Anterior cingulate cortex (tissue), 58 donors: ENCODE measurements at regions not wholly inside any gene's neighbourhood (a gene's known extent, or its start where the extent isn't known, plus 50 kb on each side); places are given as distances from the start of the nearest gene placed in this dataset.

Experiments used
- DNase-seq, 58 donors: peaks; one replicate each; lab custom pipeline; 2025; lab: John Stamatoyannopoulos, UW

- no peak for DNase-seq
These were observed 98.0 kb downstream of the CRPPA start for GRCh38 chr7:16323313-16323712.

DNA sequence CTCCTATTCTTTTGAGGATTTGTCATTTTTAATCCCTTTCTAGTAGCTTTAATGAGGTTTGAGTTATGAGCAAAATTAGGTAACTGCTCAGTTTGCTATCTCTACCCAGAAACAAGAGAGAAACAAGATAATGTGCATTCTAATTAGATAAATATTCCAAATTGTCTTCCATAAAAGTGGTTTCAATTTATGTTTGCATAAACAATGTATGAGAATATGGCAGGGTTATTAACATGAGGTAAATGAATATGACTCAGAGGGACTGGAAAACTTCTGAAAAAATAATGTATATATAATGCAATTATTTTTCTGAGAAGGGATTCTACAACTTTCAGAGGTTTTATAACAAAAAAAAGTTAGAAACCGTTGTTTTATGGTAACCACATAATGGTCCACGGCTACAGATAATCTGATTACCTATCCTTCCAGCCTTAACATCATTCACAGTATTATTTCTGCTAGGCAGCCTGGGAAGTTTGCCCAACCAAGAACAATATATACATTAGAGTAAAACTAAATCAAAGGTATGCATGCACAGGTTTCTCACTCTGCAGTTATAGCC lies 101.2 kb downstream of the CRPPA start:
- no peak for DNase-seq

- peak in 29 of 58 donors; percentile 0 to 72 (median 16) for DNase-seq
These were observed 102.1 kb downstream of the CRPPA start for GRCh38 chr7:16318989-16319915.

- no peak for DNase-seq
These were observed 102.9 kb downstream of the CRPPA start for GRCh38 chr7:16318463-16318862.

GRCh38 chr7:16317406-16317805 lies 103.9 kb downstream of the CRPPA start:
- DNase-seq = no peak

GRCh38 chr7:16315280-16315679 lies 106.1 kb downstream of the CRPPA start:
- DNase-seq = no peak

- no peak for DNase-seq
These were observed 112.2 kb downstream of the CRPPA start for GRCh38 chr7:16309129-16309528.

DNA sequence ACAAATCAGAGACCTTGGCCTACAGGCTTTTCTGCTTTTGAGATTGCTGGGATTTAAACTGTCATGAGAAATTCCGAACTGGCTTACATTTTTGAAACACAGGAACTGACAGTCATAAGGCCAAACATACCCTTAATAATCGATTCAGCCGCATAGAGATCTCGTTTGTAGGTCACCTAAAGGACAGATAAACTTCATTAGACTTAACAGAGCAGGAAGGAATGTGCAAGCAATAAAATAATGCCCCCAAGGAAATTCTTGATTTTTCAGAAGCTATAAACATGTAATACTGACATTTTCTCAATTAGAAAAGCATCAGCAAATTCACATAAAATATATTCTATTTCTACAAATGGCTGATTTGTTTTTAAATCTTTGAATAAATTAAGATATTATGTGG lies 120.0 kb downstream of the CRPPA start:
- DNase-seq = no peak

DNA sequence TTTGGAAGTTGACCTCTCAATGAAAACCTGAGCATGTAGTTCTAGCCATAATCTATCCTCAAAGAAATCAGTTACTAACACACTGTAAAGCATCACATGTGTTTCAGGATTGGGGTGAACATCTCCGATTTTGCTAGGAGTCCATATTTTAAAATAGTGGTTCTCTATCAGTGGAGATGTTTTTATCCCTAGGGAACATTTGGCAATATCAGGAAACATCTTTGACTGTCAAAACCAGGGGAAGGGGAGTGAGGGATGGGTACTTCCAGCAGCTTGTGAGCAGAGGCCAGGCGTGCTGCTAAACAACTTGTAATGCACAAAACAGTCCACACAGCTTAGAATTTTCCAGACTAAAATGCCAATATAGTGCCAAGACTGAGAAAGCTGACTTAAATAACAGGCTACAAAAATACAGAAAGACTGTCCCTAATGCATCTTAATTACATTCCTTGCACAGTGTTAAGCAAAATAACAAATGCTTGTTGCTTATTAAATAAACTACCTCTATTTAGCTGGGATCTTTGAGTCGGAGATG lies 120.9 kb downstream of the CRPPA start:
- DNase-seq = no peak

GRCh38 chr7:16299853-16300252 lies 121.5 kb downstream of the CRPPA start:
- DNase-seq = no peak

GRCh38 chr7:16298221-16298620 lies 123.1 kb downstream of the CRPPA start:
- DNase-seq = no peak

DNA sequence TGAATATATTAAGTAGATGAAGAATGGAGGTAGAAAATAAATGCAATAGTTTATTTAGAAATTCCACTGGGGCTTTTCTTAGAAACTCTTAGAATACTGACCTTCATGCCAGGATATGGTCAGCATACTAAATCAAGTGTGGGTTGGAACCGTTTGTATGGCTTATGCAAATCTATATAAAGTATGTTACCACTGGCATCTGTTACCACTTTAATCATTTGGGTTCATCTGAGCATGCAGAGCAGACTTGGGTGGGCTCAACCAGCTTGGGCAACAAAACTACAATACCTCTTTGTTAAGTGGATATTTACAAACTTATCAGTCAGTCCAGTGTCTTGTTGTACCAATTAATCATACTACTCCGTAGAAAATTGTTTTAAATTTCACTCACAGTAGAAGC lies 125.8 kb downstream of the CRPPA start:
- DNase-seq = no peak

GRCh38 chr7:16293669-16294425 lies 127.5 kb downstream of the CRPPA start:
- DNase-seq = no peak

DNA sequence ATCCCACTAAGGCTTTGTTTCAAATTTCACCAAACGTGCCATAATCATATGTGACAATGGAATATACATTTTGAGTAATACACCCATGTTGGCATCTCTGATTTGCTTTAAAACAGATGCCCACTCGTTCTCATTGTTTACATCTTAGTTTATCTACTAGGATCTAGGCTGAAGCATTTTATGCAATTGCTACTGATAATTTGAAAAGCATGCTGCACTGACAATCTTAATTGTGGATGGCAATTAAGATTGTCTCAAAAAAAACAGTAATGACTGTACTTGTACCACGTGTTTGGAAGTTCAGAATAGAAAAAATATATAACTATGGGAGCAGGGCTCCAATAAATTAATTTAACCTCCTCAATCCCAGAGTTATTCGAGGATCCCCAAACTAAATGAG lies 136.8 kb downstream of the CRPPA start:
- no peak for DNase-seq

- DNase-seq = no peak
These were observed 143.1 kb downstream of the CRPPA start for GRCh38 chr7:16278167-16278787.

GRCh38 chr7:16271990-16272665 lies 149.2 kb downstream of the CRPPA start:
- DNase-seq = no peak

GRCh38 chr7:16271355-16271915 lies 149.9 kb downstream of the CRPPA start:
- no peak for DNase-seq

DNA sequence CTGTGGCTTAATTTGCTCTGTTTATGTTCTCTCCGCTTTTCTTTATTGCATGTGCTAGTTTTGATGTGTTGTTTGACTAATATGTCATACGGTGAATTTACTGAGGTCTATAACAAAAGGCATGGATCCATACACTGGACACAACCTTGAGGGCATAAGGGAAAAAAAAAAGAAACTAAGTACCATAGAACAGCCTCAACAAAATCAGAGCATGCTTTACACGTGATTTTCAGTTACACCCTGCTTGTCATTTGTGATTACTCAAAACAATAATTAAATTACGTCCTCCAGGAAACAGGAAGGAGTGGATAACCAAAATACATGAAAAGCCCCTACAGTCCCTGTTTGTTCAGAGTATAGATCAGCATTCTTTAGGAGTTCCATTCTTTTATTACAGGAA lies 150.5 kb downstream of the CRPPA start:
- DNase-seq = no peak
